SIG-M5 treated with dmso at 0.1 percent for 504 hours (cell line): ENCODE measurements at regions not wholly inside any gene's neighbourhood (a gene's known extent, or its start where the extent isn't known, plus 50 kb on each side); places are given as distances from the start of the nearest gene placed in this dataset.

ENCODE experiments used
- DNase-seq: peaks from one replicate; lab custom pipeline; 2025; ENCODE audit not compliant: unreplicated experiment; lab: John Stamatoyannopoulos, UW

GRCh38 chr1:69220672-69221071 is 347.1 kb upstream of the LRRC7 start:
- DNase-seq: no peak

GRCh38 chr1:69221524-69221923 is 346.2 kb upstream of the LRRC7 start:
- DNase-seq: no peak

GRCh38 chr1:69223156-69223555 is 344.6 kb upstream of the LRRC7 start:
- no peak for DNase-seq

- DNase-seq: no peak
Measured at GRCh38 chr1:69228501-69228900, 339.2 kb upstream of the LRRC7 start.

- DNase-seq: no peak
Measured at GRCh38 chr1:69230208-69230607, 337.5 kb upstream of the LRRC7 start.

- DNase-seq: no peak
Measured at GRCh38 chr1:69233463-69233862, 334.3 kb upstream of the LRRC7 start.

- no peak for DNase-seq
Measured at GRCh38 chr1:69244211-69244610, 323.5 kb upstream of the LRRC7 start.

GRCh38 chr1:69246109-69246508 is 321.6 kb upstream of the LRRC7 start:
- no peak for DNase-seq

- DNase-seq: no peak
Measured at GRCh38 chr1:69246710-69247109, 321.0 kb upstream of the LRRC7 start.

- no peak for DNase-seq
Measured at GRCh38 chr1:69252696-69253095, 315.0 kb upstream of the LRRC7 start.

- no peak for DNase-seq
Measured at GRCh38 chr1:69256036-69256435, 311.7 kb upstream of the LRRC7 start.

GRCh38 chr1:69258842-69259241 is 308.9 kb upstream of the LRRC7 start:
- DNase-seq: no peak

GRCh38 chr1:69263921-69264391 is 303.8 kb upstream of the LRRC7 start:
- no peak for DNase-seq

GRCh38 chr1:69269491-69269890 is 298.2 kb upstream of the LRRC7 start:
- DNase-seq: no peak

GRCh38 chr1:69271587-69272125 is 296.1 kb upstream of the LRRC7 start:
- DNase-seq: no peak

- DNase-seq: no peak
Measured at GRCh38 chr1:69272684-69273083, 295.0 kb upstream of the LRRC7 start.

GRCh38 chr1:69278923-69279322 is 288.8 kb upstream of the LRRC7 start:
- no peak for DNase-seq

GRCh38 chr1:69283516-69283915 is 284.2 kb upstream of the LRRC7 start:
- no peak for DNase-seq

GRCh38 chr1:69284508-69284907 is 283.2 kb upstream of the LRRC7 start:
- DNase-seq: no peak

GRCh38 chr1:69288416-69288815 is 279.3 kb upstream of the LRRC7 start:
- no peak for DNase-seq

GRCh38 chr1:69290291-69290690 is 277.4 kb upstream of the LRRC7 start:
- DNase-seq: no peak

GRCh38 chr1:69291541-69291940 is 276.2 kb upstream of the LRRC7 start:
- no peak for DNase-seq

GRCh38 chr1:69292833-69293232 is 274.9 kb upstream of the LRRC7 start:
- DNase-seq: no peak

- no peak for DNase-seq
Measured at GRCh38 chr1:69294171-69294570, 273.6 kb upstream of the LRRC7 start.
